ENCODE measurements at regions not wholly inside any gene's neighbourhood (a gene's known extent, or its start where the extent isn't known, plus 50 kb on each side); places are given as distances from the start of the nearest gene placed in this dataset.

- Mint-ChIP-seq H3K9me3 (ENCODE audit: low read depth) (peaks cover 9% of the 10 kb centered on the region), H3K4me3 (ENCODE audit: unreplicated experiment) (no peak overlapping the region), H3K4me1 (ENCODE audit: low read depth) (no peaks in the 10 kb centered on the region), H3K27ac (ENCODE audit: unreplicated experiment) (no peak overlapping the region), H3K36me3 (ENCODE audit: low read depth) (no peaks in the 10 kb centered on the region), H3K27me3 (ENCODE audit: low read depth) (no peaks in the 10 kb centered on the region)
- no peak for DNase-seq (ENCODE audit: low spot score)
- TF ChIP-seq CTCF (IDR thresholded peaks at IDR 0.05): no peak
These were observed 162.8 kb downstream of the GABRG2 start for GRCh38 chr5:162230348-162230747.

- no peak overlapping the region for H3K27ac Mint-ChIP-seq (ENCODE audit: unreplicated experiment)
These were observed 163.9 kb downstream of the GABRG2 start for GRCh38 chr5:162231522-162231921.

GRCh38 chr5:162240734-162241133 is 173.2 kb downstream of the GABRG2 start:
- TF ChIP-seq CTCF (IDR thresholded peaks at IDR 0.05): no peak
- H3K9me3 Mint-ChIP-seq (ENCODE audit: low read depth): peaks cover 8% of the 10 kb centered on the region

More at GRCh38 chr5:162231522-162231921, 163.9 kb downstream of the GABRG2 start:
- Mint-ChIP-seq H3K4me3 (ENCODE audit: unreplicated experiment) (no peak overlapping the region), H3K4me1 (ENCODE audit: low read depth) (no peaks in the 10 kb centered on the region), H3K27me3 (ENCODE audit: low read depth) (no peaks in the 10 kb centered on the region), H3K36me3 (ENCODE audit: low read depth) (no peaks in the 10 kb centered on the region), H3K9me3 (ENCODE audit: low read depth) (peaks cover 9% of the 10 kb centered on the region)
- TF ChIP-seq CTCF (IDR thresholded peaks at IDR 0.05): no peak
- DNase-seq (ENCODE audit: low spot score): no peak

GRCh38 chr5:162242416-162242815 is 174.8 kb downstream of the GABRG2 start:
- no peak overlapping the region for H3K4me3 Mint-ChIP-seq (ENCODE audit: unreplicated experiment)
- peaks cover 7% of the 10 kb centered on the region for H3K9me3 Mint-ChIP-seq (ENCODE audit: low read depth)
- peaks cover 2% of the 10 kb centered on the region for H3K27me3 Mint-ChIP-seq (ENCODE audit: low read depth)
- no peak overlapping the region for H3K27ac Mint-ChIP-seq (ENCODE audit: unreplicated experiment)
- TF ChIP-seq CTCF (IDR thresholded peaks at IDR 0.05): no peak
- H3K36me3 Mint-ChIP-seq (ENCODE audit: low read depth): no peaks in the 10 kb centered on the region
- no peak for DNase-seq (ENCODE audit: low spot score)
- H3K4me1 Mint-ChIP-seq (ENCODE audit: low read depth): no peaks in the 10 kb centered on the region

More at GRCh38 chr5:162240734-162241133, 173.2 kb downstream of the GABRG2 start:
- H3K27ac Mint-ChIP-seq (ENCODE audit: unreplicated experiment): no peak overlapping the region
- no peaks in the 10 kb centered on the region for H3K36me3 Mint-ChIP-seq (ENCODE audit: low read depth)
- H3K4me3 Mint-ChIP-seq (ENCODE audit: unreplicated experiment): no peak overlapping the region
- DNase-seq (ENCODE audit: low spot score): no peak
- no peaks in the 10 kb centered on the region for H3K4me1 Mint-ChIP-seq (ENCODE audit: low read depth)
- H3K27me3 Mint-ChIP-seq (ENCODE audit: low read depth): no peaks in the 10 kb centered on the region

GRCh38 chr5:162243651-162244050 is 176.1 kb downstream of the GABRG2 start:
- Mint-ChIP-seq H3K27ac (ENCODE audit: unreplicated experiment) (no peak overlapping the region), H3K9me3 (ENCODE audit: low read depth) (no peaks in the 10 kb centered on the region), H3K4me1 (ENCODE audit: low read depth) (no peaks in the 10 kb centered on the region), H3K27me3 (ENCODE audit: low read depth) (peaks cover 2% of the 10 kb centered on the region), H3K4me3 (ENCODE audit: unreplicated experiment) (no peak overlapping the region), H3K36me3 (ENCODE audit: low read depth) (no peaks in the 10 kb centered on the region)
- no peak for TF ChIP-seq CTCF (IDR thresholded peaks at IDR 0.05)
- no peak for DNase-seq (ENCODE audit: low spot score)

Measured in chondrocyte (in vitro differentiated cells).